IMR-90 (cell line): ENCODE measurements at regions not wholly inside any gene's neighbourhood (a gene's known extent, or its start where the extent isn't known, plus 50 kb on each side); places are given as distances from the start of the nearest gene placed in this dataset.

Experiments used
- BHLHE40 ChIP-seq: fragments of 150-350 bp; IDR thresholded peaks from 2 replicates; pipeline ENCODE4 v1.6.1; 2016; ENCODE audit warnings: mild to moderate bottlenecking, low read depth, low read length
- CTCF ChIP-seq: conservative IDR thresholded peaks from 2 replicates; pipeline ENCODE4 v1.5.1; 2012; ENCODE audit warnings: mild to moderate bottlenecking, low read depth, low read length, improper control_type of control experiment
- FOS ChIP-seq: fragments of 150-350 bp; IDR thresholded peaks from 2 replicates; pipeline ENCODE4 v1.6.1; 2016; ENCODE audit warnings: low read depth, low read length
- MAFK ChIP-seq: IDR thresholded peaks from 2 replicates; pipeline ENCODE4 v1.6.1; 2012; ENCODE audit warnings: low read depth, low read length, improper control_type of control experiment
- MAZ ChIP-seq: IDR thresholded peaks from 2 replicates; pipeline ENCODE4 v1.6.1; 2012; ENCODE audit warnings: low read depth, mild to moderate bottlenecking, low read length, improper control_type of control experiment, moderate library complexity, borderline replicate concordance
- POLR2A ChIP-seq: IDR thresholded peaks from 2 replicates; pipeline ENCODE4 v1.6.1; 2012; ENCODE audit warnings: mild to moderate bottlenecking, low read depth, low read length
- RAD21 ChIP-seq: IDR thresholded peaks from 2 replicates; pipeline ENCODE4 v1.6.1; 2012; ENCODE audit warnings: low read length, improper control_type of control experiment
- USF2 ChIP-seq: fragments of 150-350 bp; IDR thresholded peaks from 2 replicates; pipeline ENCODE4 v1.6.1; 2017; ENCODE audit warnings: mild to moderate bottlenecking, antibody characterized with exemption, low read length, low read depth

DNA sequence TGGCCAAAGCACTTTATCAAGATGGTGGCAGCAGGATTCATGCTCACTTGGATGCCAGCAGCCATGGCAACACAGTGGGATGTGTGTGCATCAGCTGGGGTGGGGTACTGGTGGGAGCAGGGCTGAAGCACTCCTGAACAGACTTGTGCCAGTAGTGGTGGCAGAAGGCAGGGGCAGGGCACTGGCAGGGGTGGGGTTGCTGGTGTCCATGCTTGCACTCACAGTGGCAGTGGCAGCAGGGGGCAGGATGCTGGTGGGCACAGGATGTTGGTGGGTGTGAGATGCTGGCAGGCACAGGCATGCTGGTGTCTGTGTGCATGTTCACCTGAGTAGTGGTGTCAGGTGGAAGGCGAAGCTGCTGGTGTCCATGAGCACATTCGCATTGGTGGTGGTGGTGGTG, 161.0 kb upstream of the PMFBP1 start:
- no peak for TF ChIP-seq CTCF
- TF ChIP-seq POLR2A, result no peak
- no peak for TF ChIP-seq RAD21
- TF ChIP-seq USF2, result no peak
- TF ChIP-seq FOS, result no peak
- TF ChIP-seq MAFK, result no peak
- TF ChIP-seq MAZ, result no peak
- TF ChIP-seq BHLHE40, result no peak
